ENCODE measurements at regions not wholly inside any gene's neighbourhood (a gene's known extent, or its start where the extent isn't known, plus 50 kb on each side); places are given as distances from the start of the nearest gene placed in this dataset.

GRCh38 chr4:1574601-1575417, 109.3 kb downstream of the FAM53A start:
- TF ChIP-seq POLR2A (IDR thresholded peaks at IDR 0.05; ENCODE audit: low read depth, low read length), result no peak
- TF ChIP-seq POLR2AphosphoS5 (IDR thresholded peaks at IDR 0.05; ENCODE audit: low read depth, low read length), result no peak
- TF ChIP-seq TAF1 (IDR thresholded peaks at IDR 0.05; ENCODE audit: low read depth, low read length), result no peak

All from GM12891 (cell line).